ENCODE measurements at regions not wholly inside any gene's neighbourhood (a gene's known extent, or its start where the extent isn't known, plus 50 kb on each side); places are given as distances from the start of the nearest gene placed in this dataset.

DNA sequence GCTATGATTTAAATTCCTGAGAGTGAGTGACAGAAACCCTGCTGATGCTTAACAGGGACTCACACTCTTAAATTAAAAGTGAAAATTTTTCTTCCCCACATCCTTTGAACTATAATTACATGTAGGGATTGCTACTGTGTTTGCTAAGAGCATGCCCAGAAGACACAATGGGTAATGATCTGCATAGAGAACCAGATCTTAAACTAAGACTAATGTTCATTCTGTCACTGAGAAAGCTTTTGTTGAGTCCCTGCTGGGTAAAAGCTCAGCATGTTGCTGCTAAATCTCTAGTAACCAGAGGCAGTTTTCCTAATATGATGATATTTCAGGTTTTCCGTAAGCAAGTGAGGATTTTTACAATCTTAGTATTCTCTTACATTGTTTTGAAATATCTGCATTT lies 424.8 kb upstream of the SMC2 start:
- H3K27me3 ChIP-seq (ENCODE audit: control insufficient read depth, insufficient read depth, low read length): no peaks in the 10 kb centered on the region
- DNase-seq (ENCODE audit: low read depth): no peak
- no peak overlapping the region for H3K4me3 ChIP-seq (ENCODE audit: low read depth, low read length)
- TF ChIP-seq, protein P1, sequence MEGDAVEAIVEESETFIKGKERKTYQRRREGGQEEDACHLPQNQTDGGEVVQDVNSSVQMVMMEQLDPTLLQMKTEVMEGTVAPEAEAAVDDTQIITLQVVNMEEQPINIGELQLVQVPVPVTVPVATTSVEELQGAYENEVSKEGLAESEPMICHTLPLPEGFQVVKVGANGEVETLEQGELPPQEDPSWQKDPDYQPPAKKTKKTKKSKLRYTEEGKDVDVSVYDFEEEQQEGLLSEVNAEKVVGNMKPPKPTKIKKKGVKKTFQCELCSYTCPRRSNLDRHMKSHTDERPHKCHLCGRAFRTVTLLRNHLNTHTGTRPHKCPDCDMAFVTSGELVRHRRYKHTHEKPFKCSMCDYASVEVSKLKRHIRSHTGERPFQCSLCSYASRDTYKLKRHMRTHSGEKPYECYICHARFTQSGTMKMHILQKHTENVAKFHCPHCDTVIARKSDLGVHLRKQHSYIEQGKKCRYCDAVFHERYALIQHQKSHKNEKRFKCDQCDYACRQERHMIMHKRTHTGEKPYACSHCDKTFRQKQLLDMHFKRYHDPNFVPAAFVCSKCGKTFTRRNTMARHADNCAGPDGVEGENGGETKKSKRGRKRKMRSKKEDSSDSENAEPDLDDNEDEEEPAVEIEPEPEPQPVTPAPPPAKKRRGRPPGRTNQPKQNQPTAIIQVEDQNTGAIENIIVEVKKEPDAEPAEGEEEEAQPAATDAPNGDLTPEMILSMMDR (IDR thresholded peaks at IDR 0.05; ENCODE audit: insufficient read depth, low read length, poor library complexity, severe bottlenecking): no peak
- H3K36me3 ChIP-seq (ENCODE audit: control insufficient read depth, insufficient read depth, low read length): no peaks in the 10 kb centered on the region

DNA sequence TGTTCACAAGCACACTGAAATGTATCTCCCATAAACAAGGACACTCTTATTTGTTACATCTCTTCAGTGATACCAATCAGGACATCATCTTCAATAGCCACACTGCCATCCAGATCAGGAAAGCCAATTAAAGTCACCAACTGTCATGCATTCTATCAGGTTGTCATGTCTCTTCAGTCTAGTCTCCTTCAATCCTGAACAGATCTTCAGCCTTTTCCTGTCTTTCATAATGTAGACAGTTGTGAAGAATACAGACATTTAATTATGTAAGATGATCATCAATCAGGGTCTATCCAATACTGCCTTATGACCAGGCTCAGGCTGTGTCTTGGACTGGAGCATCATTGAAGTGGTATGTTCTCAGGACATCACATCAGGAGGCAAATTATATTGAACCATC lies 419.8 kb upstream of the SMC2 start:
- Histone ChIP-seq H3K36me3 (ENCODE audit: control insufficient read depth, insufficient read depth, low read length) (no peaks in the 10 kb centered on the region), H3K27me3 (ENCODE audit: control insufficient read depth, insufficient read depth, low read length) (no peaks in the 10 kb centered on the region), H3K4me3 (ENCODE audit: low read depth, low read length) (no peak overlapping the region)
- TF ChIP-seq, protein P1 (IDR thresholded peaks at IDR 0.05; ENCODE audit: insufficient read depth, low read length, poor library complexity, severe bottlenecking): no peak
- DNase-seq (ENCODE audit: low read depth): no peak

DNA sequence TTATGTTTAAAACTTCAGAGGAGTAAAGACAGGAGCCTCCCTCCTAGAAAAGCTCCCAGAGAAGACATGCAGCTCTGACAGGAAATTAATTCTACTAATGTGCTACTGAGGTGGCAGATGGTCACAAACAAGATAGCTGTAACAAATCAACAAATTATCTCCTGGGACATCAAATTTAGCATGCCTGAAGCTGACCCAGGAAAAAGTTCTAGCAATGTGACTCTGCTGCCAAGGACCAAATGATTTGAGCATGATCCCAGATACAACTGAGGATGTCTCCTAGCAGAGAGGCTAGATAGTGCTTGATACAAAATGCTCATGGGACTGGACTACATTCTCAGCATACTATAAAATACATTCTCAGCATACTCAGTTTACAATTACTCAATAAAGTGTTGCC lies 413.5 kb upstream of the SMC2 start:
- Histone ChIP-seq H3K36me3 (ENCODE audit: control insufficient read depth, insufficient read depth, low read length) (no peaks in the 10 kb centered on the region), H3K27me3 (ENCODE audit: control insufficient read depth, insufficient read depth, low read length) (no peaks in the 10 kb centered on the region), H3K4me3 (ENCODE audit: low read depth, low read length) (no peak overlapping the region)
- TF ChIP-seq, protein P1 (IDR thresholded peaks at IDR 0.05; ENCODE audit: insufficient read depth, low read length, poor library complexity, severe bottlenecking): no peak
- DNase-seq (ENCODE audit: low read depth): no peak

DNA sequence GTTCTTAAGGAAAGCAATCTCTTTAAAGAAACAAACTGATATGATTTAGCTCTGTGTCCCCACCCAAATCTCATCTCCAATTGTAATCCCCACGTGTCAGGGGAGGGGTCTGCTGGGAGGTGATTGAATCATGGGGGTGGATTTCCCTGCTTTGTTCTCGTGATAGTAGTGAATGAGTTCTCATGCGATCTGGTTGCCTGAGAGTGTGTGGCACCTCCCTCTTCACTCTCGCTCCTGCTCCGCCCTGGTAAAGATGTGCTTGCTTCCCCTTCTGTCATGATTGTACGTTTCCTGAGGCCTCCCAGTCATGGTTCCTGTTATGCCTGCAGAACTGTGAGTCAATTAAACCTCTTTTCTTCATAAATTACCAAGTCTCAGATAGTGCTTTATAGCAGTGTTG lies 412.7 kb upstream of the SMC2 start:
- no peak for DNase-seq (ENCODE audit: low read depth)
- H3K36me3 ChIP-seq (ENCODE audit: control insufficient read depth, insufficient read depth, low read length): no peaks in the 10 kb centered on the region
- TF ChIP-seq, protein P1 (IDR thresholded peaks at IDR 0.05; ENCODE audit: insufficient read depth, low read length, poor library complexity, severe bottlenecking): no peak
- H3K4me3 ChIP-seq (ENCODE audit: low read depth, low read length): no peak overlapping the region
- no peaks in the 10 kb centered on the region for H3K27me3 ChIP-seq (ENCODE audit: control insufficient read depth, insufficient read depth, low read length)

DNA sequence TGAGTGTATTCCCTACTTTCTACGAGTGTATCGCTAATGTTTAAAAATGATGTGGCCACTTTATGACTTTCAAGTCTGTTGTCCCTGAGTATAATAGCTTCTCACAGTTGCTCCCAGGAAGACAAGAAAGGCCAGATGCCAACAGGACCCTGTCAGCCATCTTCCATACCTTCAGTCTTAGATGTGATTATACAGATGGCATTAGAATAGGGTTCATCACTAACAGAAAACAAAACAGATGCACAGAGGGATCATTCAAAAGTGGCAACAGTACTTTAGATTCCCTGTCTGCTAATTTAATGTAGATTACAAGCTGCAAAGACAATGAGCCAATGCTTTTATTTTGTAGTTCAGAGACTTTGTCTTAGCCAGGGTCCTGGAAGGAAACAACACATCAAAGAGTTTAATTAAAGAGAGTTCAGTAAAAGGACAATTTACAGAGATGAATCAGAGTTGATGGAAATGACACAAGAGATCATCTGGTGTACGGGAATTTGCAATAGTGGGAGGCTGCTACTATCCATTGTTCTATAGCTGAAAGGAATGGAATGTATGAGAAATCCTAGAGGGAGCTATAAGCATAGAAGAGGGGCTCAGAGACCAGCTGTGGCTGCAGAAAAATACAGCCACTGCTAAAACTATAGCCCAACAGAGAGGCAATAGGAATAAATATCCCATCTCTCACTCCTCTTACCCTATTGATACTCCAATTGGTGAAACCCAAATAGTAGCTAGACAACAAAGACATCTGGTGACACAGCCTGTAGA lies 393.7 kb upstream of the SMC2 start:
- Histone ChIP-seq H3K4me3 (ENCODE audit: low read depth, low read length) (no peak overlapping the region), H3K36me3 (ENCODE audit: control insufficient read depth, insufficient read depth, low read length) (no peaks in the 10 kb centered on the region), H3K27me3 (ENCODE audit: control insufficient read depth, insufficient read depth, low read length) (no peaks in the 10 kb centered on the region)
- DNase-seq (ENCODE audit: low read depth): no peak
- TF ChIP-seq, protein P1 (IDR thresholded peaks at IDR 0.05; ENCODE audit: insufficient read depth, low read length, poor library complexity, severe bottlenecking): no peak

DNA sequence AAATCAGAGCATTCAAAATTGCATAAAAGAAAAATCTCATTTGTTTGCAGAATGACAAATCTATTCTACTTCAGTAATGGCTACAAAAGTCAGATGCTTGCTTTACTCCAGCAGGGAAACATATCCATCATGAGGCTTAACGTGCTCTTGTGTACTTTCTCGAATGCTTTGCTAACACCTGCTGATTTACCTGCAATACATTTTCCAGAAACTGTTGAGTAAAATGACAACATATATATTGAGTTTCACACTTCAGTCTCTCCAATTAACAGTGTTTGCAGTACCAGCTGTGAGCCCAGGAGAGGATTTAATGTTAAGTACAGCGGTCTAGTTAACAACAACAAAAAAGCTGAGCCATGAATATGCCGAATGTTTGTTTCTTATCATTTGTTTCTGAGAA lies 391.5 kb upstream of the SMC2 start:
- Histone ChIP-seq H3K36me3 (ENCODE audit: control insufficient read depth, insufficient read depth, low read length) (no peaks in the 10 kb centered on the region), H3K27me3 (ENCODE audit: control insufficient read depth, insufficient read depth, low read length) (no peaks in the 10 kb centered on the region), H3K4me3 (ENCODE audit: low read depth, low read length) (no peak overlapping the region)
- no peak for DNase-seq (ENCODE audit: low read depth)
- TF ChIP-seq, protein P1 (IDR thresholded peaks at IDR 0.05; ENCODE audit: insufficient read depth, low read length, poor library complexity, severe bottlenecking): no peak

Data from kidney epithelial cell (primary cell).